Right atrium auricular region (tissue), 2 donors: ENCODE measurements at regions not wholly inside any gene's neighbourhood (a gene's known extent, or its start where the extent isn't known, plus 50 kb on each side); places are given as distances from the start of the nearest gene placed in this dataset.

Experiments used
- DNase-seq: peaks from one replicate; pipeline ENCODE4 v3.0.0-alpha.2; 2019; ENCODE audit warnings: low spot score
- H3K27ac ChIP-seq, 2 donors: fragments of 200-600 bp; sonication (generic); 1 replicate in 1 of 2; 2 replicates in 1 of 2; pipeline ENCODE4 v1.5.1; 2016 to 2019
- H3K27me3 ChIP-seq, 2 donors: fragments of 200-600 bp; sonication (generic); one replicate each; pipeline versions ENCODE4 v1.5.1 to v1.6.0; 2017 to 2019
- H3K36me3 ChIP-seq: fragments of 200-600 bp; sonication (generic); one replicate; pipeline ENCODE4 v1.5.1; 2016
- H3K4me1 ChIP-seq, 2 donors: fragments of 200-600 bp; sonication (generic); one replicate each; pipeline versions ENCODE4 v1.5.1 to v1.6.0; 2017 to 2019
- H3K4me3 ChIP-seq, 2 donors: fragments of 200-600 bp; sonication (generic); 1 replicate in 1 of 2; 2 replicates in 1 of 2; pipeline ENCODE4 v1.5.1; 2017 to 2019; ENCODE audit warnings: mild to moderate bottlenecking in 1 of 2, moderate library complexity in 1 of 2
- H3K9me3 ChIP-seq, 2 donors: fragments of 200-600 bp; sonication (generic); one replicate each; pipeline ENCODE4 v1.5.1; 2019
- CTCF ChIP-seq, 2 donors: fragments of 200-600 bp; sonication (generic); IDR thresholded peaks; one replicate each; pipeline ENCODE4 v1.5.1; 2019; ENCODE audit warnings: antibody characterized with exemption in 2 of 2

- no peaks in the 10 kb centered on the region for H3K27me3 ChIP-seq
- no peaks in the 10 kb centered on the region for H3K4me1 ChIP-seq
- no peaks in the 10 kb centered on the region for H3K36me3 ChIP-seq
- H3K9me3 ChIP-seq = no peaks in the 10 kb centered on the region
- no peak overlapping the region for H3K27ac ChIP-seq
- no peak for DNase-seq
- TF ChIP-seq CTCF (IDR thresholded peaks at IDR 0.05) = no peak
- no peak overlapping the region for H3K4me3 ChIP-seq
Observed at GRCh38 chr4:19707876-19708275, 543.8 kb upstream of the SLIT2 start.

- no peak overlapping the region for H3K4me3 ChIP-seq
- no peak for DNase-seq
- H3K9me3 ChIP-seq = peaks cover 0 to under 1% of the 10 kb centered on the region in 2 donors
- no peaks in the 10 kb centered on the region for H3K4me1 ChIP-seq
- no peak overlapping the region for H3K27ac ChIP-seq
- TF ChIP-seq CTCF (IDR thresholded peaks at IDR 0.05) = no peak
- H3K27me3 ChIP-seq = no peaks in the 10 kb centered on the region
- no peaks in the 10 kb centered on the region for H3K36me3 ChIP-seq
Observed at GRCh38 chr4:19703391-19703790, 548.3 kb upstream of the SLIT2 start.

GRCh38 chr4:19700992-19701391 lies 550.7 kb upstream of the SLIT2 start:
- no peak overlapping the region for H3K27ac ChIP-seq
- H3K4me1 ChIP-seq = no peaks in the 10 kb centered on the region
- H3K36me3 ChIP-seq = no peaks in the 10 kb centered on the region
- no peak overlapping the region for H3K4me3 ChIP-seq
- no peaks in the 10 kb centered on the region for H3K27me3 ChIP-seq
- no peak for DNase-seq
- TF ChIP-seq CTCF (IDR thresholded peaks at IDR 0.05) = no peak
- peaks cover 0 to 10% of the 10 kb centered on the region in 2 donors for H3K9me3 ChIP-seq

GRCh38 chr4:19698961-19699360 lies 552.7 kb upstream of the SLIT2 start:
- H3K36me3 ChIP-seq = no peaks in the 10 kb centered on the region
- no peak for TF ChIP-seq CTCF (IDR thresholded peaks at IDR 0.05)
- H3K27me3 ChIP-seq = no peaks in the 10 kb centered on the region
- H3K27ac ChIP-seq = no peak overlapping the region
- H3K4me1 ChIP-seq = peaks cover 0 to 5% of the 10 kb centered on the region in 2 donors
- peaks cover 0 to 10% of the 10 kb centered on the region in 2 donors for H3K9me3 ChIP-seq
- H3K4me3 ChIP-seq = no peak overlapping the region
- DNase-seq = no peak

- peak overlapping the region in 1 of 2 donors; percentile 27 for H3K27ac ChIP-seq
Observed at GRCh38 chr4:19694812-19695211, 556.9 kb upstream of the SLIT2 start.

More at GRCh38 chr4:19694812-19695211, 556.9 kb upstream of the SLIT2 start:
- H3K36me3 ChIP-seq = no peaks in the 10 kb centered on the region
- no peak overlapping the region for H3K4me3 ChIP-seq
- H3K4me1 ChIP-seq = peaks cover 0 to 5% of the 10 kb centered on the region in 2 donors
- no peak for TF ChIP-seq CTCF (IDR thresholded peaks at IDR 0.05)
- no peaks in the 10 kb centered on the region for H3K27me3 ChIP-seq
- peaks cover 0 to 10% of the 10 kb centered on the region in 2 donors for H3K9me3 ChIP-seq
- no peak for DNase-seq
